ENCODE measurements at regions not wholly inside any gene's neighbourhood (a gene's known extent, or its start where the extent isn't known, plus 50 kb on each side); places are given as distances from the start of the nearest gene placed in this dataset.

- Histone ChIP-seq H2AK5ac (ENCODE audit: low read depth, low read length) (no peak overlapping the region), H4K8ac (ENCODE audit: extremely low read depth, insufficient read depth, low read length) (no peak overlapping the region), H2AFZ (ENCODE audit: low read length) (no peak overlapping the region), H4K20me1 (replicated peaks in 1 of 2; ENCODE audit: control insufficient read depth in 1 of 2, insufficient read depth in 2 of 2, low read length in 2 of 2) (no peaks in the 10 kb centered on the region), H3K9me3 (ENCODE audit: insufficient read depth in 2 of 2, low read depth in 1 of 2, low read length in 1 of 2) (peaks cover 7% of the 10 kb centered on the region in 2 experiments; a peak in 1 of 4 replicates), H3K79me1 (ENCODE audit: low read depth, low read length) (no peaks in the 10 kb centered on the region), H2BK15ac (ENCODE audit: low read length) (no peak overlapping the region), H2BK5ac (ENCODE audit: low read depth, low read length) (no peak overlapping the region), H3K27ac (ENCODE audit: low read depth, low read length) (no peak overlapping the region), H3K18ac (ENCODE audit: extremely low read depth, low read length) (no peak overlapping the region), H4K5ac (ENCODE audit: insufficient read length, low read depth, low read length) (no peak overlapping the region), H3K9ac (replicated peaks in 1 of 4; ENCODE audit: extremely low read depth in 1 of 4, low read depth in 3 of 4, low read length in 3 of 4) (no peak overlapping the region), H2BK120ac (replicated peaks; ENCODE audit: low read depth, low read length) (no peak overlapping the region), H4K91ac (replicated peaks; ENCODE audit: insufficient read length, low read length) (no peak overlapping the region), H3K23ac (ENCODE audit: insufficient read length) (no peak overlapping the region), H3K36me3 (ENCODE audit: control insufficient read depth in 2 of 4, insufficient read depth in 4 of 4, low read length in 3 of 4) (no peaks in the 10 kb centered on the region), H3K27me3 (replicated peaks in 1 of 4; ENCODE audit: control insufficient read depth in 3 of 4, extremely low read depth in 1 of 4, insufficient read depth in 3 of 4, low read length in 3 of 4) (no peaks in the 10 kb centered on the region), H3K79me2 (ENCODE audit: control insufficient read depth in 1 of 2, insufficient read depth in 2 of 2, low read length in 2 of 2) (no peaks in the 10 kb centered on the region), H3K56ac (replicated peaks; ENCODE audit: insufficient read length, low read depth, low read length) (no peak overlapping the region), H2BK20ac (ENCODE audit: low read length) (no peak overlapping the region), H3K4me3 (ENCODE audit: extremely low read depth in 1 of 4, insufficient read depth in 2 of 4, low read depth in 3 of 4, low read length in 4 of 4) (no peak overlapping the region), H3K4ac (replicated peaks; ENCODE audit: insufficient read length, low read depth, low read length) (no peak overlapping the region), H3K23me2 (ENCODE audit: low read depth, low read length) (no peaks in the 10 kb centered on the region), H3K14ac (ENCODE audit: insufficient read length) (no peak overlapping the region), H2BK12ac (ENCODE audit: low read depth, low read length) (no peak overlapping the region), H3K4me2 (ENCODE audit: insufficient read depth in 1 of 2, low read depth in 2 of 2, low read length in 2 of 2) (no peak overlapping the region), H3K4me1 (replicated peaks in 1 of 4; ENCODE audit: control insufficient read depth in 3 of 4, insufficient read depth in 4 of 4, low read length in 3 of 4) (no peaks in the 10 kb centered on the region)
- no peak for DNase-seq (ENCODE audit: low read depth in 1 of 2, low spot score in 2 of 2)
- ChIA-PET POLR2A (ENCODE audit: partially characterized antibody) (no interaction called here), CTCF (ENCODE audit: partially characterized antibody) (no interaction called here)
- no peak for FAIRE-seq
- whole genome bisulfite sequencing, 2 experiments (ENCODE audit: extremely low coverage in 1 of 2, insufficient coverage in 1 of 2, insufficient read length in 1 of 2, insufficient replicate concordance in 2 of 2, low coverage in 1 of 2, low lambda C conversion rate in 2 of 2, missing lambda C conversion rate in 1 of 2): 87% methylated on average over 1 of the region's 1 CpG; no CpG with 5 or more reads in 1 of the 2 experiments
- TF ChIP-seq BCL11A (IDR thresholded peaks at IDR 0.05; ENCODE audit: low read depth in 2 of 2, low read length in 2 of 2): no peak
- TF ChIP-seq SIN3A (conservative IDR thresholded peaks at IDR 0.05 in 1 of 2, IDR thresholded peaks at IDR 0.05 in 1 of 2; ENCODE audit: low read depth in 1 of 2, low read length in 2 of 2): no peak
- TF ChIP-seq RNF2 (IDR thresholded peaks at IDR 0.05; ENCODE audit: borderline replicate concordance, low read depth, low read length, missing control alignments, poor library complexity, severe bottlenecking): no peak
- TF ChIP-seq GABPA (IDR thresholded peaks at IDR 0.05; ENCODE audit: borderline replicate concordance, insufficient read depth, low read length): no peak
- no peak for TF ChIP-seq POU5F1 (IDR thresholded peaks at IDR 0.05; ENCODE audit: low read depth, low read length)
- no peak for TF ChIP-seq EP300 (IDR thresholded peaks at IDR 0.05; ENCODE audit: borderline replicate concordance in 1 of 2, low read depth in 2 of 2, low read length in 2 of 2)
- no peak for TF ChIP-seq ASH2L (IDR thresholded peaks at IDR 0.05; ENCODE audit: low read length)
- TF ChIP-seq RAD21 (IDR thresholded peaks at IDR 0.05 in 1 of 2, conservative IDR thresholded peaks at IDR 0.05 in 1 of 2; ENCODE audit: low read depth in 2 of 2, low read length in 2 of 2): no peak
- no peak for TF ChIP-seq RXRA (IDR thresholded peaks at IDR 0.05; ENCODE audit: insufficient read depth, low read depth, low read length)
Observed at GRCh38 chr12:73187765-73188164, 915.6 kb downstream of the TRHDE start.

Data from H1 (cell line).